ENCODE measurements at regions not wholly inside any gene's neighbourhood (a gene's known extent, or its start where the extent isn't known, plus 50 kb on each side); places are given as distances from the start of the nearest gene placed in this dataset.

DNA sequence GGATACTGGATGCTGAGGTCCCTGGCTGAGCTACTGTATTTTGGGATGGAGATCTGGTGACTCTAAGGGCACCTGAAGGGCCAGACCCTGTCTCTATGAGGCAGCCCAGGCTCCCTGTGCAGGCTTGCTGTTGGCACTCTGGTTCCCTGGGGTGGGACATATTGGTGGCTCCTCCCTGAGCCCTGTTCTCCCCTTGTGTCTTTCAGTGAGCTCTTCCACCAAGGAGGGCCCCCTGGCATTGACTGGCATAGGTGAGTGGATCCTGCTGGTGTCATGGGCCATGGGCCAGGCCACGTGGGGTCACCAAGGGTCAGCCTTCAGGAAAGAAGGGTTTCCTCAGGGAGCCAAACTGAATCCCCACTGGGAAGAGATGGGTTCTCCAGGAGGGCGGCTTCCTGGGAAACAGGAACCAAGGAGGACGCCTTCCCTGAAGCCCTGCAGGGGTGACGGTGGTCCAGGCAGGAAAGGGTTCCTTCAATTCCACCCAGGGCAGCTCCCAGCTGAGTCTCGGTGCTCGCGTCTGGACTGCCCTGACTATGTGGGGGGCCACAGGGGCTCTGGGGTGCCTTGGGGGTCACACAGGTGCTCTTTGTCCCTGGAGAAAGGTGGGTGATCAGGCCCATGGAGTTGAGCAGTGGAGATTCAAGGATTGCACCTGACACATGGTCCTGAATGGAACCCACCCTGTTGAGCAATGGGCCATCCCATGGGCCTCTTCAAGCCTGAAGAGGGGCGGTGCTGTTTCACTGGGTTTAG is 220.4 kb downstream of the SNRPN start:
- no peak for TF ChIP-seq Cebpa-rat (IDR thresholded peaks at IDR 0.05)
- Histone ChIP-seq H3K9ac (no peak overlapping the region), H3K4me3 (no peak overlapping the region), H3K9me3 (peaks cover 100% of the 10 kb centered on the region), H4K20me1 (no peaks in the 10 kb centered on the region), H3K27ac (no peak overlapping the region), H3K4me1 (no peaks in the 10 kb centered on the region), H3K36me3 (no peaks in the 10 kb centered on the region), H3K4me2 (no peak overlapping the region), H3K27me3 (no peaks in the 10 kb centered on the region)

DNA sequence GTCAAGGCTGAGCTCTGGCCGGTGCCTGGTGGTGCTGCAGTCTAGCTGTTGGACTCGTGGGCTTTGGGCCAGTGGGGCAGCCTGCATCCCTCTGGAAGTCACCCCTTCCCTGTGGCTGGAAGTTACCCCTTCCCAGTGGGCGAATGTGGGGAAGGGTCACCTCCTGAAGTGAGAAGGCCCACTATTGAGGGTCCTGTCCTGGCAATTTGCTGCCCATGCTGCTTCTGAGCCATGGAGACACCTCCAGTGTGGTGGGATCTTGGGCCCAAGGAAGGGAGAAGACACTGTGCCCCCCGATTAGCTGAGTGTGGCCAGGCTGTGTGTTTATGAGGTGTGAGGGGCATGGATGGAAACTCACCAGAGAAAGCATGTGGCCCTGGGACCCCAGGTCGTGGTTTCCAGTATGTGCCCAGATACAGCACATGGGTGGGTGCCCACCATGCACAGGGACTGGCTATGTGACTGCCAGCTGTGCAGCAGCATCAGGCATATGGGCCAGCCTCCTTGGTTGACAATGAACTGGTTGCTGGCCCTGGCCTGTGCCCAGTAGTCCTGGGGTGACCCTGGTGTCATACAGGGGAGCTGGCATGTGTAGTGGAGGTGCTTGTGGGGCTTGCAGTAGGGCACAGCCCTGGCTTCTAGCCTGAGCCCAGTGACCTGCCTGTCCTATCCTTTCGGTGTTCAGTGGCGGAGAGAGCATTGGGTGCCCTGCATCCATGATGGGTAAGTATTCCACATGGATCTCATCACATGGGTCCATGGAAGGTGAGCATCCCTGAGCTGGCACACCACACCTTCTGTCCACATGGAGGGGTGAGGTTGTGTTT is 221.2 kb downstream of the SNRPN start:
- no peak for TF ChIP-seq Cebpa-rat (IDR thresholded peaks at IDR 0.05)
- H4K20me1 ChIP-seq: no peaks in the 10 kb centered on the region
- H3K4me1 ChIP-seq: no peaks in the 10 kb centered on the region
- no peak overlapping the region for H3K9ac ChIP-seq
- no peak overlapping the region for H3K4me2 ChIP-seq
- H3K27me3 ChIP-seq: no peaks in the 10 kb centered on the region
- H3K9me3 ChIP-seq: peaks cover 100% of the 10 kb centered on the region
- H3K36me3 ChIP-seq: no peaks in the 10 kb centered on the region
- H3K27ac ChIP-seq: no peak overlapping the region
- H3K4me3 ChIP-seq: no peak overlapping the region

GRCh38 chr15:25176616-25176923 is 221.8 kb downstream of the SNRPN start:
- no peak overlapping the region for H3K4me2 ChIP-seq
- no peak overlapping the region for H3K9ac ChIP-seq
- H3K9me3 ChIP-seq: peaks cover 100% of the 10 kb centered on the region
- TF ChIP-seq Cebpa-rat (IDR thresholded peaks at IDR 0.05): no peak
- H3K27me3 ChIP-seq: no peaks in the 10 kb centered on the region
- no peaks in the 10 kb centered on the region for H4K20me1 ChIP-seq
- no peaks in the 10 kb centered on the region for H3K4me1 ChIP-seq
- no peaks in the 10 kb centered on the region for H3K36me3 ChIP-seq
- no peak overlapping the region for H3K27ac ChIP-seq
- H3K4me3 ChIP-seq: no peak overlapping the region

DNA sequence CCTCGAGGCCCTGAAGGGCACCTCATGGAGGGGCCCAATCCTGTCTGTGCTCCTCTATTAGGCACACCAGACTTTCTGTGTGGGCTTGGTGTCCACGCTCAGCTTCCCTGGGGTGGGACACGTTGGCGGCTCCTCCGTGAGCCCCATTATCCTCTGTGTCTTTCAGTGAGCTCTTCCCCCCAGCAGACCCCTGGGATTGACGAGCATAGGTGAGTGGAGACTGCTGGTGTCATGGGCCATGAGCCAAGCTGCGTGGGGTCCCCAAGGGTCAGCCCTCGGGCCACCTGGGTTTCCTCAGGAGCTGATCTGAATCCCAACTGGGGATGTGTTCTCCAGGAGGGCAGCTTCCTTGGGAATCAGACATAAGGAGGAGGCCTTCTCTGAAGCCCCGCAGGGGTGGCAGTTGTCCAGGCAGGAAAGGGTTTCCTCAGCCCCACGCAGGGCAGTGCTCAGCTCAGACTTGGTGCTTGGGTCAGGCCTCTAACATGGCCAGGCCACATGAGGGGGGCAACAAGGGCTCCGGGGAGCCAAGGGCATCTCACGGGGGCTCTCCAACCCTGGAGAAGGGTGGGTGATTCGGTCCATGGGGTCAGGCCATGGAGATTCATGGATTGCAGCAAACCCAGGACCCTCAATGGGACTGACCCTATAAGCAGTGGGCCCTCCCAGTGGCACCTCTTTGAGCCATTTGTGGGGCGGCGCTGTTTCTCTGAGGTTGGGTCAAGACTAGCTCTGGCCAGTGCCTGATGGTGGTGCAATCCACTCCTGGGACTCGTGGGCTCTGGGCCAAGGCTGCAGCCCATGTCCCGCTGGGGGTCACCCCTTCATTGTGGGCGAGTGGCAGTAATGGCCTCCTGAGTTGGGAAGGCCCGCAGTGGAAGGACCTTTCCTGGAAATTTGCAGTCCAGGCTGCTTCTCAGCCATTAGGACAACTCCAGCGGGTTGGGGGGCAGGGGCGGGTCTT is 222.5 kb downstream of the SNRPN start:
- Histone ChIP-seq H3K27ac (no peak overlapping the region), H3K4me3 (no peak overlapping the region), H3K27me3 (no peaks in the 10 kb centered on the region), H3K4me2 (no peak overlapping the region), H3K4me1 (no peaks in the 10 kb centered on the region), H3K9ac (no peak overlapping the region), H4K20me1 (no peaks in the 10 kb centered on the region), H3K9me3 (peaks cover 100% of the 10 kb centered on the region), H3K36me3 (no peaks in the 10 kb centered on the region)
- TF ChIP-seq Cebpa-rat (IDR thresholded peaks at IDR 0.05): no peak

- Histone ChIP-seq H3K9me3 (peaks cover 100% of the 10 kb centered on the region), H3K4me2 (no peak overlapping the region), H3K36me3 (no peaks in the 10 kb centered on the region), H4K20me1 (no peaks in the 10 kb centered on the region), H3K27me3 (no peaks in the 10 kb centered on the region), H3K4me1 (no peaks in the 10 kb centered on the region), H3K27ac (no peak overlapping the region), H3K9ac (no peak overlapping the region), H3K4me3 (no peak overlapping the region)
- no peak for TF ChIP-seq Cebpa-rat (IDR thresholded peaks at IDR 0.05)
Measured at GRCh38 chr15:25177955-25178801, 223.4 kb downstream of the SNRPN start.

DNA sequence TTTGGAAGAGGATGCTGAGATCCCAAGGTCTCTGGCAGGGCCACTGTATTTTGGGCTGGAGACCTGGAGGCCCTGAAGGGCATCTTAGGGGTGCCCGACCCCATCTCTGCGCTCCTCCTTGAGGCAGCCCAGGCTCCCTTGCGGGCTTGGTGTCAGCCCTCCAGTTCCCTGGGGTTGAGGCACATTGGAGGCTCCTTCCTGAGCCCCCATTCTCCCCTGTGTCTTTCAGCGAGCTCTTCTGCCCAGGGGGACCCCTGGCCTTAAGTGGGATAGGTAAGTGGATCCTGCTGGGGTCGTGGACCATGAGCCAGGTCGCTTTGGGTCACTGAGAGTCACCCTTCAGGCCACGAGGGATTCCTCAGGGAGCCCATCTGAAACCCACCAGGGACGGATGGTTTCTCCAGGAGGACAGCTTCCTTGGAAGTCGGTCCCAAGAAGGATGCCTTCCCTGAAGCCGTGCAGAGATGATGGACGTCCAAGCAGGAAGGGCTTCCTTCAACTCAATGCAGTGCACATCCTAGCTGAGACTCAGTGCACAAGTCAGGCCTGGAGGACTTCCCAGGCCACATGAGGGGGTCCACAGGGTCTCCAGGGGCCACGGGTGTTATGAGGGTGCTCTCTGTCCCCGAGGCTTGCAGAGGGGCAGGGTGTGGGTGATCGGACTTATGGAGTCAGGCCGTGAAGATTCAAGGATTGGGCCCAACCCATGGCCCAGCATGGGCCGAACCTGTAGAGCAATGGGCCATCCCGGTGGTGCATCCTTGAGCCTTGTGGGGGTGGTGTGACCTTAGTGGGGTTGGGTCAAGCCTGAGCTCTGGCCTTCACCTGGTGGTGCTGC is 224.3 kb downstream of the SNRPN start:
- no peak overlapping the region for H3K9ac ChIP-seq
- H3K4me1 ChIP-seq: no peaks in the 10 kb centered on the region
- no peak overlapping the region for H3K27ac ChIP-seq
- no peaks in the 10 kb centered on the region for H3K27me3 ChIP-seq
- H3K4me2 ChIP-seq: no peak overlapping the region
- H3K4me3 ChIP-seq: no peak overlapping the region
- H4K20me1 ChIP-seq: no peaks in the 10 kb centered on the region
- TF ChIP-seq Cebpa-rat (IDR thresholded peaks at IDR 0.05): no peak
- peaks cover 100% of the 10 kb centered on the region for H3K9me3 ChIP-seq
- no peaks in the 10 kb centered on the region for H3K36me3 ChIP-seq

DNA sequence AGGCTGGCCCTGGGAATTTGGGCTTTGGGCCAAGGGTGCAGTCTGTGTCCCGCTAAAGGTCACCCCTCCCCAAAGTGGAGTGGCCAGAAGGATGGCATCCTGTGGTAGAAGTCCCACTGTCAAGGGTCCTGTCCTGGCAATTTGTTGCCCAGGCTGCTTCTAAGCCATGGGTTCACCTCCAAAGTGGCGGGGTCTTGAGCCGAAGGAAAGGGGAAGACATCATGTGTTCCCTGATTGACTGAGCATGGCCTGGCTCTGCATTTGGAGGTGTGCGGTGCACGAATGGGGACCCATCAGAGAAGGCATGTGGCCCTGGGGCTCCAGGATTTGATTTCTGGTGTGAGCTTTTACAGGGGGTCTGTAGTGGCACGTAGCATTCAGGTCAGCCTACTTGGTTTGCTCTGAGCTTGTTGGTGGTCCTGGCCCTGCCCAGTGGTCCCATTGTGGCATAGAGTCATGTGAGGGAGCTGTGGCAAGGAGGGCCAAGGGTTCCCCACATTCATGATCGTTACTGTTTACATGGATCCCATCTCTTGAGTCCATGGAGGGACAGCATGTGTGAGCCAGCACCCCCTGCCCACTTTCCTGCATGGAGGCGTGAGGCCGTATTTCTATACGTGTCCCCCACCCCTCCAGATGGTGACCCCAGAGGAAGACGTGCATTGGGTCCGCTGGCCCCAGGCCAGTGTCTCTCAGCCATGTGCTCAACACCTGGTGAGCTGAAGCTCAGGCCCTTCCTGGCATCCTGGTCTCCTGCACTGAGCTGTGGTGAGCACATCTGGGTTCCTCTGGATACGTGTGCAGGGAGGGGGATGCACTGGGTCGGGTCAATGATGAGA is 225.1 kb downstream of the SNRPN start:
- Histone ChIP-seq H3K4me3 (no peak overlapping the region), H3K4me2 (no peak overlapping the region), H3K9ac (no peak overlapping the region), H3K27me3 (no peaks in the 10 kb centered on the region), H3K4me1 (no peaks in the 10 kb centered on the region), H3K27ac (no peak overlapping the region), H4K20me1 (no peaks in the 10 kb centered on the region), H3K9me3 (peaks cover 100% of the 10 kb centered on the region), H3K36me3 (no peaks in the 10 kb centered on the region)
- no peak for TF ChIP-seq Cebpa-rat (IDR thresholded peaks at IDR 0.05)

Data from BLaER1 (cell line).